ENCODE measurements at regions not wholly inside any gene's neighbourhood (a gene's known extent, or its start where the extent isn't known, plus 50 kb on each side); places are given as distances from the start of the nearest gene placed in this dataset.

- FAIRE-seq (no peak), DNase-seq (ENCODE audit: insufficient read length, low spot score) (no peak)
Measured at GRCh38 chr15:62521396-62521795, 356.3 kb upstream of the C2CD4B start.

DNA sequence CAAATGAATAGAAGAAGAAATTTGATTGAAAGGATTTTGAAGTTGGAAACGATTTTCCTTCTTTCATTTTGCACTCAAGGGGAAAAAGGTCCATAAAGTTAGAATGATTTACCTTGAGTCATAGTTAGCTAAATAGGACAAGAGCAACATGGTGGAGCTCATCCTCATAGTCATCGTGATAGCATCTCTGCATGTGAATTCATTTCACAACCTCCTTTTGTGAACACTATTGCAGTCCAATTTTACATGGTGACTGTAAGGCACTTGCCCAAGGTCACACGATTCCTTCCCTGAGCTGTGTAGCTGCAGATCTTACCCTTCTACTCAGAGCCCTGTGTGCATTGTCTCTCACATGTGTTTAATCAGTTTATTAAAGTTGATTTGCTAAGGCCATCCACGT, 359.8 kb upstream of the C2CD4B start:
- DNase-seq (ENCODE audit: insufficient read length, low spot score) (no peak), FAIRE-seq (no peak)

- DNase-seq (ENCODE audit: insufficient read length, low spot score) (no peak), FAIRE-seq (no peak)
Measured at GRCh38 chr15:62527387-62527786, 362.3 kb upstream of the C2CD4B start.

DNA sequence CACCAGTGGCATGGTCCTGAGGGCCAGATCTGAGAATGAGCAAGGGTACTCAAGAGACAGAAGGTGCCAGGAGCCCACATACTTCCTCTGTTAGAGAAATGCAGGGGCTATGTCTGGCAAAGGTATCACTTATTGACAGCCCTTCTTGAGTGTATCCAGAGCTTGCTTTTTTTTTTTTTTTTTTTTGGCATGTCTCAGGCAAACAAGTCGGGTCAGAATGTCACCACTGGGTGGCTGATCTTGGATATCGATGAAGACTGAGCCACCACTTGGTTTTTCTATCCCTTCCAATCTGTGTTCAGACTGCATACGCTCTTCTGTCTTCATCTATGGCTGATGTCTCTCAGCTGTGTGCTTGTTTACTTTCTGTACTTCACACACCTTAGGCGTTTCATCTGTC, 363.4 kb upstream of the C2CD4B start:
- FAIRE-seq, result no peak
- DNase-seq (ENCODE audit: insufficient read length, low spot score), result no peak

- no peak for FAIRE-seq
- no peak for DNase-seq (ENCODE audit: insufficient read length, low spot score)
Measured at GRCh38 chr15:62532367-62532766, 367.3 kb upstream of the C2CD4B start.

GRCh38 chr15:62533687-62534086, 368.6 kb upstream of the C2CD4B start:
- no peak for FAIRE-seq

GRCh38 chr15:62534996-62535395, 369.9 kb upstream of the C2CD4B start:
- DNase-seq (ENCODE audit: insufficient read length, low spot score) (no peak), FAIRE-seq (no peak)

More at GRCh38 chr15:62533687-62534086, 368.6 kb upstream of the C2CD4B start:
- no peak for DNase-seq (ENCODE audit: insufficient read length, low spot score)

DNA sequence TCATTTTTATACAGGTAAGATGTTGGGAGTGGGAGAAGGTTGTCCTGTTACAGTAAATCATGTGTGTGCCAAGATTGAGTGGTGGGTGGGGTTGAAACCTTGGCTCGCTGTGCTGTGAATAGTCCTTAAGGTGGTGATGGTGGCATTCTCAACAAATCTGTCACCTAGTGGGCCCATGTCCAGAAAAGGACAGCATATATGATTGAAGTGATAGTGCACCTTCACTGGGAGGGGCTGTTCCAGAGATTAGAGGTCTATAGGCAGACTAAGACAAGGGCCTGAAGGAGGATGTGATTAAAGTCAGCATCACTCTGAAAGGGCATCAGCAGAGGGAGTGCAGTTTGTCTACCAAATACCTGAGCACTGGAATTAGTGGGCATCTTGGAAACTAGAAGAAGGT, 374.2 kb upstream of the C2CD4B start:
- FAIRE-seq (no peak), DNase-seq (ENCODE audit: insufficient read length, low spot score) (no peak)

DNA sequence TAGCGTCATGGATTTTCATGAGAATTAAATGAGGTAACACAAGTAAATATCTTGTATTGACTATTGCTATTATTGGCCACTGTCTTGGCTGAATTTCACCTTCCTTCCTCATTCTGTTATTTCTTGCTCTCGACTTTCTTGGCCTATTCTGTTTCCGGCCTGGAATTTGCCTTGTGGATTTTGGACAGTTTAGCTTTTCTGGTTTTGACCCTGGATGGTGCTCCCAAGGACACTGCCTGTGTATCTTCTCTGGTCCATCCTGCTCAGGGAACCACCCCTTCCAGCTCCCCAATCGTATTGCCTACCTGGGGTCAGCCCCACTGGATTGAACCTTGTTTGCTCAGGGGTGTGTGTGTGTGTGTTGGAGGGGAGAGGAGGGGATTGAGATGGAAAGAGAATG, 376.2 kb upstream of the C2CD4B start:
- no peak for DNase-seq (ENCODE audit: insufficient read length, low spot score)
- FAIRE-seq, result no peak

- FAIRE-seq (no peak), DNase-seq (ENCODE audit: insufficient read length, low spot score) (no peak)
Measured at GRCh38 chr15:62541846-62542245, 376.8 kb upstream of the C2CD4B start.

- FAIRE-seq (no peak), DNase-seq (ENCODE audit: insufficient read length, low spot score) (no peak)
Measured at GRCh38 chr15:62544446-62544845, 379.4 kb upstream of the C2CD4B start.

GRCh38 chr15:62545467-62546227, 380.6 kb upstream of the C2CD4B start:
- no peak for FAIRE-seq
- no peak for DNase-seq (ENCODE audit: insufficient read length, low spot score)

DNA sequence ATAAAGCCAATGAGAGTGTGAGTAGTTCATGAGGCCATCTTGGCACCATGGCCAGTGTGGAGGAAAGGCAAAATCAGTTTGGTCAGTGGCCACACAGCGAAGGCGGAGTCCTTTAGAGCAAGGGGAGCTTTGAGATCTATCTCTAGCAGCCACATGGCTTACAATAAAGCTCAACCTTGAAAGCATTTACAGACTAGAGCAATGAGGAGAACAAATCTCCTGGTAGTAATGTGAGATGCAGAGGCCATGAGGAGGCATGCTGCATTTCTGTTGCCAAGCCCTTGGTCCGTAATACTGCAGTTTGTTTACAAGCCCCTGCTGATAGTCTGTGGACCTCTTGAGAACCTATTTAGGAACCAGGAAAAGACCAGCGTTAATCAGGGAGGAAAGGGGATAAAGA, 381.5 kb upstream of the C2CD4B start:
- no peak for FAIRE-seq

GRCh38 chr15:62547584-62547983, 382.5 kb upstream of the C2CD4B start:
- FAIRE-seq (no peak), DNase-seq (ENCODE audit: insufficient read length, low spot score) (no peak)

More for the DNA sequence above, 381.5 kb upstream of the C2CD4B start:
- no peak for DNase-seq (ENCODE audit: insufficient read length, low spot score)

DNA sequence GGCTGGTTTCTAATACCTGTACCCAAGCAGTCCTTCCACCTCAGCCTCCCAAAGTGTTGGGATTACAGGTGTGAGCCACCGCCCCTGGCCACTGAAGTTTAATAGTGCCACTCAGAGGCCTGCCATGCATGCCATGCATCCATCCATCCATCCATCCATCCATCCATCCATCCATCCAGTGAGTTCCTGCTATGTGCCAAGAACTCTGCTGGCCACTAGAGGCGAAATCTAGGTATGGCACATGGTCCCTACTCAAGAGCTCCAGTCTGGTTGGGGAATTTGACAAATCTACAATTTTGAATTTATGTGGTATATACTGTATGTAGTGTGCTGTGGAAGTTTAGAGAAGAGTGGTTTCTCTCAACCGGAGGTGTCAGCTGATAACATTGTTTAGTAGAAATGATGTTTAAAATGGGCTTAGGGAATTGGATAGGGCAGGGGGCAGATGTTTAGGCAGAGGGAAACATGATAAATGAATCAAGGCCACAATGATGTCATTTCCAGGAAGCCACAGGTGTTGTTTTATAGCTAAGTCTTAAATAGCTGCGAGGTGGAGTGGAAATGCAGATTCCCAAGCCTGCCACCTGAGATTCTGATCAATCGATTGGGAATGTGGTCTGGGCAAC, 384.4 kb upstream of the C2CD4B start:
- no peak for FAIRE-seq
- no peak for DNase-seq (ENCODE audit: insufficient read length, low spot score)

GRCh38 chr15:62550106-62550505, 385.0 kb upstream of the C2CD4B start:
- FAIRE-seq (no peak), DNase-seq (ENCODE audit: insufficient read length, low spot score) (no peak)

GRCh38 chr15:62552444-62552843, 387.4 kb upstream of the C2CD4B start:
- FAIRE-seq (no peak), DNase-seq (ENCODE audit: insufficient read length, low spot score) (no peak)

DNA sequence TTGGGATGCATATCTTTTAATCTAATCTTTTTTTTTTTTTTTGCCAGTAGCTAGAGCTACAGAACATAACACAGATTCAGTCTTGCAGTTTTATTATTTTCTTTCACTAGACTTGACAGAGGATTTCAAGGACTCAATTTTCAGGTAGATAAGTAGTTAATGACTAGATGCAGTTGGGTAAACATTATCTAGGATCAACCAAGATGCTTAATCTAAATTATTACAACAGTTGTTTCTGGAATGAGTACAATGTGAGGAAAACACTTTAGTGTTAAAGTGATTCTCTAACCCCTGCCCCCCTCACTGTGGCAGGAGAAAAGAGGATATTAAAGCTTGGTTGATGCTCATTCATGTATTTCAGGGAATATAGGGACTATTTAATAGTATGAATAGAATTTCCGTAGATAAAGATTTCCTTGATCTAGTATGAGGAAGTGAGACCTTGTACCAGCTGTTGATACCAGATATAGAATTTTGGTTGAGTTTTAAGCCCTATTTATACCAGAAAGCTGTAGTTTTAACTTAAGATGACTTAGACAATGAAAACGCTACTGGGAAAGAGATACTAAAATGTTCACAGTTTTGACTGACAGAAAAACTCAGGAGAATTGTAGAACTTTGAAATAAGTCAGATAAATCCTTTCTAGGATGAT, 389.0 kb upstream of the C2CD4B start:
- DNase-seq (ENCODE audit: insufficient read length, low spot score), result no peak
- FAIRE-seq, result no peak

DNA sequence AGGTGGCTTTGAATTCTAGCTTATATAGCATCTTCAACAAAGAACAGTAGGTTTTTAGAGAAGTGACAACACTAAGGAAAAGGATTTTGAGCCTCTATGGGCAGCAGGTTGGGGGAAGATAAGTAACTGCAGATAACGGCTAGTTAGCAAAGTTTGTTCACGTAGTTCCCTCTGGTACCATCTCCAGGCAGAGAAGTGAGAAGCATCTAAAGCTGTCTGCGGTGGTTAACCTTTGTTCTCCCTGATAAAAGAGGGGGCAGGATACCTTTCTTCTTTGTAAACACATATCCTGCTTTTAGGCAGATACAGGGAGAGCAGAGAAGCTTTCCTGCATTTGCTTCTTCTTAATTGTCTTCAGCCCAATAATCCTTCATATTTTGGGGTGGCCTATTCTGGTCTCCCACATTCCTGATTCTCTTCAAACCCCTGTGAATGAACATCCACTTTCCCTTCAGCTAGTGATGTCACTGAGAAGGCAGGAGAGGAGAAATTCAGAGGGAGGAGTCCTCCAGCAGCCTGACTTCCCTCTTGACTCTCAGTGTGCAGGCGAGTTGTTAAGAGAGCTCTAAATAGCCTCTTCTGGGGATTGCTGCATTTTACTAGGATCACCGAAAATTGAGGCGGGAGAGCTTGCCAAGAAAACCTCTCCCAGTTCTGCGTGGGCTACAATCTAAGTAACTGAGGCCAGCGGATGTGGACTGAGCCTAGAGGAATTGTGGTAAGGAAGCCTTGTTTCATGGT, 393.7 kb upstream of the C2CD4B start:
- FAIRE-seq, result no peak
- no peak for DNase-seq (ENCODE audit: insufficient read length, low spot score)

DNA sequence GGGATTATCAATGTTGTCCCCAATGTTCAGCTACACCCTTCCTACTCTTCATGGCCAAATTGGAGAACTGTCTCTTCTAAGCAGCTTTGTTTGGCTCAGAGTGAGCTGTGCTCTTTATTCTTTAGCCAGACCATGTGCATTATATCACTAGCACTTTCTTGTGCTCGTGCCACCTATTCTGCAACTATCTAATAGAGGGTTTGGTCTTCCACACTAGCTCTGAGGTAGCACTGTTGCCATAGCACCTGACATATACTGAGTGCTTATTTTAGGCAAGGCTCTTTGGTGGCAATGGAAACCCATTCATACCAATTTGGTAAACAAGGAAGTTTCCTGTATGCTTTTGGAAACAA, 394.3 kb upstream of the C2CD4B start:
- no peak for DNase-seq (ENCODE audit: insufficient read length, low spot score)

DNA sequence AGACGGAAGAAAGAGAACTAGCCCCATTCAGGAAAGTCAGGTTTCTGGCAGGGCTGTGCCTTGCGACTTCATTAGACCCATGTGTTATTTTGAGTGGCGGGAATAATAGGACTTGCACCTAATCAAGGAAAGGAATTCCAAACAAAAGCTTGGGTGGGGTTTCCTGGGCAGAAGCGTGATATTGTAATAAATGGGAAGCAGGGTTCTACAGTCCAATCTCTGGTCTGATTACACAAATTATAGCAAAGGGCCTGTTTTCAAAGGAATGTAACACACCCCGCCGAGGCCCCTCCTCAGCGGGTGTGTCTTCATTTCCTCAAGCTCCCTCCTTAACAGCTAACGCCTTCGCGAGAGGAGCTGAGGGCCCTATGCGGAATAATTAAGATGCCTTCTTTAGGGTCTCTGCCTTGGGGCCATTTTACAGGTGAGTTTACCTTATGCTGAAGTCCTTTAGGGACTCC, 396.0 kb upstream of the C2CD4B start:
- DNase-seq (ENCODE audit: insufficient read length, low spot score), result no peak
- FAIRE-seq, result no peak

More for the DNA sequence above, 394.3 kb upstream of the C2CD4B start:
- FAIRE-seq, result no peak

All from GM19239 (cell line).